GM23338 (cell line): ENCODE measurements at regions not wholly inside any gene's neighbourhood (a gene's known extent, or its start where the extent isn't known, plus 50 kb on each side); places are given as distances from the start of the nearest gene placed in this dataset.

Experiments
- CREB1 ChIP-seq: fragments of 250-450 bp; sonication (Bioruptor Pico); IDR thresholded peaks from 2 replicates; pipeline ENCODE4 v1.5.0; 2020; ENCODE audit warnings: low read depth, mild to moderate bottlenecking, moderate library complexity
- EZH2 ChIP-seq: fragments of 200-600 bp; sonication (generic); IDR thresholded peaks from one replicate; pipeline ENCODE4 v1.8.0; 2017; ENCODE audit warnings: antibody characterized with exemption, mild to moderate bottlenecking, low read depth; ENCODE audit not compliant: unreplicated experiment
- EZH2phosphoT487 ChIP-seq: fragments of 200-600 bp; sonication (generic); IDR thresholded peaks from one replicate; pipeline ENCODE4 v1.8.1; 2018; ENCODE audit warnings: antibody characterized with exemption; ENCODE audit not compliant: unreplicated experiment
- JUNB ChIP-seq: IDR thresholded peaks from one replicate; pipeline ENCODE4 v1.6.1; 2016; ENCODE audit warnings: antibody characterized with exemption; ENCODE audit not compliant: unreplicated experiment
- POLR2AphosphoS5 ChIP-seq: IDR thresholded peaks from 2 replicates; pipeline ENCODE4 v1.6.1; 2016; ENCODE audit warnings: antibody characterized with exemption, low read depth
- ZNF331 ChIP-seq: fragments of 250-450 bp; sonication (Bioruptor Pico); IDR thresholded peaks from 2 replicates; pipeline ENCODE4 v1.5.0; 2020; ENCODE audit warnings: low read depth, mild to moderate bottlenecking, moderate library complexity
- TF ChIP-seq, protein P1 (sequence below), 2 experiments: fragments of 200-600 bp in 1 of 2; sonication (generic) in 1 of 2; conservative IDR thresholded peaks; 2 replicates each; pipeline versions ENCODE4 v1.5.1 to v1.6.1; 2016 to 2017; ENCODE audit warnings: antibody characterized with exemption in 2 of 2, low read depth in 2 of 2, mild to moderate bottlenecking in 2 of 2, moderate library complexity in 1 of 2
- TF ChIP-seq, protein P2 (sequence below): IDR thresholded peaks from one replicate; pipeline ENCODE4 v1.6.1; 2018; ENCODE audit warnings: antibody characterized with exemption; ENCODE audit not compliant: unreplicated experiment
- TF ChIP-seq, protein P3 (sequence below): IDR thresholded peaks from 2 replicates; pipeline ENCODE4 v1.6.1; 2016; ENCODE audit warnings: antibody characterized with exemption

DNA sequence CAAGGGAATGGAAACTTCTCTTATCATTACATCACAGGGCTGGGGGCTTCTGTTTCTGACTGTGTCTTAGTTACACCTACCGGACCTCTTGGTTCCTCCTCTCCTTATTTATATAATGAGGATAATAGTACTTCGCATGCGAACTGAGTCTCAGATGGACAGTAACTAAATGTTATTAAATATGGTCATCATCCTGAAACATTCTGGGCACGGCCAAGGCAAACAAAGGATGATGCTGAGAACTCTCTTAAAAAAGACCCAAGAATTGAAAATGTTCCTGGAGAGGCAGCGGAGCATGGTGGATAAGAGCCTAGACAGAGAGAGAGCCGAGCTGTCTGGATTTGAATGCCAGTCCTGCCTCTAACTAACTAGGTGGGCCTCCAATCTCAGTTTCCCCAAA lies 119.8 kb upstream of the SASH1 start:
- no peak for TF ChIP-seq EZH2phosphoT487
- TF ChIP-seq, protein P1, sequence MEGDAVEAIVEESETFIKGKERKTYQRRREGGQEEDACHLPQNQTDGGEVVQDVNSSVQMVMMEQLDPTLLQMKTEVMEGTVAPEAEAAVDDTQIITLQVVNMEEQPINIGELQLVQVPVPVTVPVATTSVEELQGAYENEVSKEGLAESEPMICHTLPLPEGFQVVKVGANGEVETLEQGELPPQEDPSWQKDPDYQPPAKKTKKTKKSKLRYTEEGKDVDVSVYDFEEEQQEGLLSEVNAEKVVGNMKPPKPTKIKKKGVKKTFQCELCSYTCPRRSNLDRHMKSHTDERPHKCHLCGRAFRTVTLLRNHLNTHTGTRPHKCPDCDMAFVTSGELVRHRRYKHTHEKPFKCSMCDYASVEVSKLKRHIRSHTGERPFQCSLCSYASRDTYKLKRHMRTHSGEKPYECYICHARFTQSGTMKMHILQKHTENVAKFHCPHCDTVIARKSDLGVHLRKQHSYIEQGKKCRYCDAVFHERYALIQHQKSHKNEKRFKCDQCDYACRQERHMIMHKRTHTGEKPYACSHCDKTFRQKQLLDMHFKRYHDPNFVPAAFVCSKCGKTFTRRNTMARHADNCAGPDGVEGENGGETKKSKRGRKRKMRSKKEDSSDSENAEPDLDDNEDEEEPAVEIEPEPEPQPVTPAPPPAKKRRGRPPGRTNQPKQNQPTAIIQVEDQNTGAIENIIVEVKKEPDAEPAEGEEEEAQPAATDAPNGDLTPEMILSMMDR (conservative IDR thresholded peaks at IDR 0.05; ENCODE audit: low read depth in 2 of 2): no peak
- no peak for TF ChIP-seq POLR2AphosphoS5
- TF ChIP-seq CREB1: no peak
- TF ChIP-seq EZH2: no peak
- TF ChIP-seq, protein P2, sequence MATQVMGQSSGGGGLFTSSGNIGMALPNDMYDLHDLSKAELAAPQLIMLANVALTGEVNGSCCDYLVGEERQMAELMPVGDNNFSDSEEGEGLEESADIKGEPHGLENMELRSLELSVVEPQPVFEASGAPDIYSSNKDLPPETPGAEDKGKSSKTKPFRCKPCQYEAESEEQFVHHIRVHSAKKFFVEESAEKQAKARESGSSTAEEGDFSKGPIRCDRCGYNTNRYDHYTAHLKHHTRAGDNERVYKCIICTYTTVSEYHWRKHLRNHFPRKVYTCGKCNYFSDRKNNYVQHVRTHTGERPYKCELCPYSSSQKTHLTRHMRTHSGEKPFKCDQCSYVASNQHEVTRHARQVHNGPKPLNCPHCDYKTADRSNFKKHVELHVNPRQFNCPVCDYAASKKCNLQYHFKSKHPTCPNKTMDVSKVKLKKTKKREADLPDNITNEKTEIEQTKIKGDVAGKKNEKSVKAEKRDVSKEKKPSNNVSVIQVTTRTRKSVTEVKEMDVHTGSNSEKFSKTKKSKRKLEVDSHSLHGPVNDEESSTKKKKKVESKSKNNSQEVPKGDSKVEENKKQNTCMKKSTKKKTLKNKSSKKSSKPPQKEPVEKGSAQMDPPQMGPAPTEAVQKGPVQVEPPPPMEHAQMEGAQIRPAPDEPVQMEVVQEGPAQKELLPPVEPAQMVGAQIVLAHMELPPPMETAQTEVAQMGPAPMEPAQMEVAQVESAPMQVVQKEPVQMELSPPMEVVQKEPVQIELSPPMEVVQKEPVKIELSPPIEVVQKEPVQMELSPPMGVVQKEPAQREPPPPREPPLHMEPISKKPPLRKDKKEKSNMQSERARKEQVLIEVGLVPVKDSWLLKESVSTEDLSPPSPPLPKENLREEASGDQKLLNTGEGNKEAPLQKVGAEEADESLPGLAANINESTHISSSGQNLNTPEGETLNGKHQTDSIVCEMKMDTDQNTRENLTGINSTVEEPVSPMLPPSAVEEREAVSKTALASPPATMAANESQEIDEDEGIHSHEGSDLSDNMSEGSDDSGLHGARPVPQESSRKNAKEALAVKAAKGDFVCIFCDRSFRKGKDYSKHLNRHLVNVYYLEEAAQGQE: no peak
- no peak for TF ChIP-seq JUNB
- no peak for TF ChIP-seq ZNF331 (CRISPR knock-in tag)
- TF ChIP-seq, protein P3, sequence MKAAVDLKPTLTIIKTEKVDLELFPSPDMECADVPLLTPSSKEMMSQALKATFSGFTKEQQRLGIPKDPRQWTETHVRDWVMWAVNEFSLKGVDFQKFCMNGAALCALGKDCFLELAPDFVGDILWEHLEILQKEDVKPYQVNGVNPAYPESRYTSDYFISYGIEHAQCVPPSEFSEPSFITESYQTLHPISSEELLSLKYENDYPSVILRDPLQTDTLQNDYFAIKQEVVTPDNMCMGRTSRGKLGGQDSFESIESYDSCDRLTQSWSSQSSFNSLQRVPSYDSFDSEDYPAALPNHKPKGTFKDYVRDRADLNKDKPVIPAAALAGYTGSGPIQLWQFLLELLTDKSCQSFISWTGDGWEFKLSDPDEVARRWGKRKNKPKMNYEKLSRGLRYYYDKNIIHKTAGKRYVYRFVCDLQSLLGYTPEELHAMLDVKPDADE: no peak
